HEK293T (cell line): ENCODE measurements at regions not wholly inside any gene's neighbourhood (a gene's known extent, or its start where the extent isn't known, plus 50 kb on each side); places are given as distances from the start of the nearest gene placed in this dataset.

Experiments used
- CTCF ChIA-PET: fragments of 350-600 bp; formaldehyde crosslinking; extraction: SDS; loops from one replicate; lab custom pipeline; 2021; ENCODE audit warnings: antibody characterized with exemption, inconsistent platforms; lab: Yijun Ruan, JAX
- POLR2A ChIA-PET: fragments of 350-600 bp; formaldehyde crosslinking; extraction: SDS; loops from one replicate; lab custom pipeline; 2020; ENCODE audit warnings: antibody characterized with exemption, inconsistent platforms; lab: Yijun Ruan, JAX
- DNase-seq: peaks from one replicate; pipeline ENCODE4 v3.0.0; 2012; ENCODE audit warnings: mixed read lengths; ENCODE audit errors: extremely low spot score
- ARNT ChIP-seq: fragments of 450-650 bp; IDR thresholded peaks from 2 replicates; pipeline ENCODE4 v1.6.1; 2017; ENCODE audit warnings: mild to moderate bottlenecking
- BHLHE40 ChIP-seq: fragments of 450-650 bp; IDR thresholded peaks from 2 replicates; pipeline ENCODE4 v1.6.1; 2016; ENCODE audit warnings: mild to moderate bottlenecking, moderate library complexity, borderline replicate concordance
- CTBP1 ChIP-seq: fragments of 450-650 bp; IDR thresholded peaks from 2 replicates; pipeline ENCODE4 v1.6.1; 2016; ENCODE audit warnings: borderline replicate concordance
- ELF4 ChIP-seq: fragments of 450-650 bp; IDR thresholded peaks from 2 replicates; pipeline ENCODE4 v1.6.1; 2017; ENCODE audit warnings: antibody characterized with exemption
- FOXA1 ChIP-seq: fragments of 450-650 bp; IDR thresholded peaks from 2 replicates; pipeline ENCODE4 v1.6.1; 2016; ENCODE audit warnings: mild to moderate bottlenecking
- FOXK2 ChIP-seq: fragments of 450-650 bp; IDR thresholded peaks from 2 replicates; pipeline ENCODE4 v1.6.1; 2016; ENCODE audit warnings: mild to moderate bottlenecking
- FOXM1 ChIP-seq: fragments of 450-650 bp; IDR thresholded peaks from 2 replicates; pipeline ENCODE4 v1.6.1; 2017; ENCODE audit warnings: mild to moderate bottlenecking, borderline replicate concordance
- HDGF ChIP-seq: fragments of 450-650 bp; IDR thresholded peaks from 2 replicates; pipeline ENCODE4 v1.6.1; 2017; ENCODE audit warnings: antibody characterized with exemption, borderline replicate concordance
- L3MBTL2 ChIP-seq: fragments of 450-650 bp; conservative IDR thresholded peaks from 2 replicates; pipeline ENCODE4 v1.6.1; 2016; ENCODE audit warnings: mild to moderate bottlenecking
- LEF1 ChIP-seq: fragments of 450-650 bp; IDR thresholded peaks from 2 replicates; pipeline ENCODE4 v1.6.1; 2017; ENCODE audit warnings: mild to moderate bottlenecking, borderline replicate concordance
- NFRKB ChIP-seq: fragments of 450-650 bp; IDR thresholded peaks from 2 replicates; pipeline ENCODE4 v1.6.1; 2016; ENCODE audit warnings: mild to moderate bottlenecking, moderate library complexity
- SP1 ChIP-seq: fragments of 450-650 bp; IDR thresholded peaks from 2 replicates; pipeline ENCODE4 v1.6.1; 2017
- SUZ12 ChIP-seq: fragments of 450-650 bp; IDR thresholded peaks from 2 replicates; pipeline ENCODE4 v1.6.1; 2016; ENCODE audit warnings: mild to moderate bottlenecking
- TARDBP ChIP-seq: fragments of 450-650 bp; IDR thresholded peaks from 2 replicates; pipeline ENCODE4 v1.6.1; 2016
- ZNF384 ChIP-seq: fragments of 450-650 bp; IDR thresholded peaks from 2 replicates; pipeline ENCODE4 v1.6.1; 2016
- TF ChIP-seq, protein P1 (sequence below): fragments of 450-650 bp; IDR thresholded peaks from 2 replicates; pipeline ENCODE4 v1.6.1; 2016

DNA sequence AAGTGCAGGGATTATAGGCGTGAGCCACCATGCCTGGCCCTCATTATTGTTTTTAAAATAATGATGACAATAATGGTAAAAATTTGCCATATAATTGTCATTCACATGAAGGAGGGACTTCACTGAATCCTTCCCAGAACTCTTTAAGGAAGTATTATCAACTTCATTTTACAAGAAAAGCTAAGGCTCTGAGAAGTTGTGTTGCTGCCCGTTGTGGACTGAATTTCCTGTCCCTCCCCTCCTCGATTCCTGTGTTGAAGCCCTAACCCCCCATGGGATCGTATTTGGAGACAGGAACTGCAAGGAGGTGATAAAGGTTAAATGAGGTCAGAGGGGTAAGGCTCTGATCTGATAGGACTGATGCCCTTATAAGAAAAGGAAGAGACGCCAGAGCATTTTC is 458.0 kb downstream of the HAPSTR1 start:
- ChIA-PET CTCF (no interaction called here), POLR2A (no interaction called here)
- no peak for DNase-seq
- TF ChIP-seq L3MBTL2 (no peak), HDGF (no peak), FOXA1 (no peak), ZNF384 (no peak), SUZ12 (no peak), BHLHE40 (no peak), LEF1 (no peak), SP1 (no peak), FOXM1 (no peak), ARNT (no peak), ELF4 (no peak), NFRKB (no peak), FOXK2 (no peak), TARDBP (no peak), CTBP1 (no peak)
- TF ChIP-seq, protein P1, sequence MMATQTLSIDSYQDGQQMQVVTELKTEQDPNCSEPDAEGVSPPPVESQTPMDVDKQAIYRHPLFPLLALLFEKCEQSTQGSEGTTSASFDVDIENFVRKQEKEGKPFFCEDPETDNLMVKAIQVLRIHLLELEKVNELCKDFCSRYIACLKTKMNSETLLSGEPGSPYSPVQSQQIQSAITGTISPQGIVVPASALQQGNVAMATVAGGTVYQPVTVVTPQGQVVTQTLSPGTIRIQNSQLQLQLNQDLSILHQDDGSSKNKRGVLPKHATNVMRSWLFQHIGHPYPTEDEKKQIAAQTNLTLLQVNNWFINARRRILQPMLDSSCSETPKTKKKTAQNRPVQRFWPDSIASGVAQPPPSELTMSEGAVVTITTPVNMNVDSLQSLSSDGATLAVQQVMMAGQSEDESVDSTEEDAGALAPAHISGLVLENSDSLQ, result no peak

DNA sequence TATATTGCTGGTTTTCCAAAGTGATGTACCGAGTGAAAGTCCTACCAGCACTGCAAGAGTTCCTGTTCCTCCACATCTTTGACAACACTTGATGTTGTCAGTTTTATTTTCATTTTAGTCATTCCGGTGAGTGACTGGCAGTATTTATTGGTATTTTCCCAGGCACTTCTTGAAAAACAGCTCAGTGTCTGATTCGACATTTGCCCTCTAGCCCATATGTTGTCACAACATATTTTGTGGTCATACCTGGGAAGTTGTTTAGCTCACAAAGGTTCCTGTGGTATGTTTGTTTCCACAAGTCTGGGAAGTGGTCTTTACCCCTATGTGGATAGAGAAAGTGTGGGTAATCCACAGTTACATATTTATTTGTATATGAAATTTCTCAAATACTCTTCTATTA is 463.6 kb downstream of the HAPSTR1 start:
- no peak for TF ChIP-seq SUZ12
- no peak for TF ChIP-seq HDGF
- TF ChIP-seq NFRKB, result no peak
- no peak for TF ChIP-seq FOXM1
- TF ChIP-seq SP1, result no peak
- no peak for TF ChIP-seq L3MBTL2
- no peak for TF ChIP-seq ZNF384
- no peak for TF ChIP-seq FOXA1
- no peak for TF ChIP-seq ARNT
- no peak for TF ChIP-seq BHLHE40
- no peak for TF ChIP-seq TARDBP
- DNase-seq, result no peak
- ChIA-PET CTCF (no interaction called here), POLR2A (no interaction called here)

DNA sequence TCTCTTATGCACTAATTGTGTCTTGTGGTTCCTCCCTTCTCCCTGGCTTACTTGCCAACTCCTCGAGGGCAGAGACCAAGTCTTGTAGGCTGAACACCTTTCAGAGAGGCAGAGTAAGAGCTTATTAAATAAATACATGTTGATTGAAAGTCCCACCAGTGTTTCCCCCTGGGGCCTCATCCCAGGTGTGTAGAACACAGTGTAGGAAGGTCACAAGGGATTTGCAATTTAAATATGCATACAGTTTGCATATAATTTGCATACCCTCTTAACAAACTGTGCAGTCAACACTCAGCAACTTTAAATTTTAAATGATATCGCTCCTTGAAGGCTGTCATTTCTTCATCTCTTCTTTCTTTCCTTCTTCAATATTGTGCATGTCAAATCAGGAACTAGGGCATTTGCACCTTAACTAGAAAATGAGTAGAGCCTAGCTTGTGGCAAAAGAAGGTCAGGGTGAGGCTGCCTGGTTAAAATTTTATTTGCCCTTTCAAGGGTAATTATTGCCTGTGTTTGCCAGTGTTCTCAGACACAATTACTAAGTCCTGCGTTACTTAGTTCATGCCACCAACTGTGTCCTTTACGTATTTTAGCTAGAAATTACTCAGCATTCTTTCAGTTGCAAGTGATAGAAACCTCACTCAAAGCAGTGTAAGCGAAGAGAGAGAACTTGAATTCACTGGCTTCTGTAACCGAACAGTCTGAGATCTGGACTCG is 465.7 kb downstream of the HAPSTR1 start:
- DNase-seq, result no peak
- ChIA-PET CTCF (no interaction called here), POLR2A (no interaction called here)
- no peak for TF ChIP-seq SP1

DNA sequence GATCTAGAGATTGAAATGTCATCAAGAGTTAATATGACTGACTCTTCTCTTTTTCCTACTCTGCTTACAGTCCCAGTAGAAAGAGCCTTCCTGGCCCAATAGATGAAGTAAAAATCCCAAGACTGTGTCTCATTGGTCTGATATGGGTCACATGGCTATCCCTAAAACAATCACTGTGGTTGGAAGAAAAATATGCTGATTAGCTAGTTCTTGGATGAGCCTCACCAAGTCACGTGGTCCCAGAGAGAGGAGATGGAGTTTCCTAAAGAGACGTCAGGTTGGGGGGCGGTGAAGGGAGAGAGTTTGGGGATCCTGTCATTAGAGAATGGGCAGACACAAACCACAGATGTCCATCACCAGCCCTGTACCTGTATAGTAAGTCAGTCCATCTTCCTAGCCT is 466.3 kb downstream of the HAPSTR1 start:
- ChIA-PET CTCF (no interaction called here), POLR2A (no interaction called here)
- TF ChIP-seq LEF1, result no peak
- TF ChIP-seq FOXK2, result no peak
- TF ChIP-seq ARNT, result no peak
- TF ChIP-seq FOXA1, result no peak
- no peak for TF ChIP-seq SUZ12
- TF ChIP-seq ZNF384, result no peak
- no peak for TF ChIP-seq BHLHE40
- TF ChIP-seq CTBP1, result no peak
- TF ChIP-seq, protein P1, result no peak
- no peak for TF ChIP-seq ELF4
- no peak for TF ChIP-seq L3MBTL2
- TF ChIP-seq NFRKB, result no peak
- no peak for TF ChIP-seq HDGF
- no peak for TF ChIP-seq SP1
- no peak for TF ChIP-seq FOXM1
- TF ChIP-seq TARDBP, result no peak
- no peak for DNase-seq

DNA sequence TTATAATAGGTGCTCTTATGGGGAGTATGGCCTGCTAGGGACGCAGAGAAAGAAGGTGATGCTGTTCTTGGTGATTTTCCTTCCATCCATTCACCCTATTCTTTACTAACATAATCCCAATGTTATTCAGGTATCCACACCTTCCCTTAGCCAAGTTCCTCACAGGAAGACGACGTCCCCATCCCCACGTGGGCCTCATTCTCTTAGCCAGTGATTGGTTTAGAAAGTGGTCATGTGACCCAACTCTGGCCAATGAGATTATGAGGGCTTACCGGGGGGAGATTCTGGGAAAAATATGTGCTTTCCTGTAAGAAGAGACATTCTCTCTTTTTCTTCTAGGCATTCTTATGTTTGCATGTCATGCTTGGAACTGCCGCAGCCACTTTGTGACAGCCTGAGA is 474.7 kb downstream of the HAPSTR1 start:
- DNase-seq, result no peak
- CTCF ChIA-PET, result no interaction called here
- TF ChIP-seq ARNT (no peak), LEF1 (no peak), SP1 (no peak), FOXK2 (no peak), ZNF384 (no peak), L3MBTL2 (no peak), FOXM1 (no peak), NFRKB (no peak), FOXA1 (no peak), BHLHE40 (no peak), HDGF (no peak), SUZ12 (no peak), ELF4 (no peak), CTBP1 (no peak)
- TF ChIP-seq, protein P1, result no peak
- POLR2A ChIA-PET, result no interaction called here

DNA sequence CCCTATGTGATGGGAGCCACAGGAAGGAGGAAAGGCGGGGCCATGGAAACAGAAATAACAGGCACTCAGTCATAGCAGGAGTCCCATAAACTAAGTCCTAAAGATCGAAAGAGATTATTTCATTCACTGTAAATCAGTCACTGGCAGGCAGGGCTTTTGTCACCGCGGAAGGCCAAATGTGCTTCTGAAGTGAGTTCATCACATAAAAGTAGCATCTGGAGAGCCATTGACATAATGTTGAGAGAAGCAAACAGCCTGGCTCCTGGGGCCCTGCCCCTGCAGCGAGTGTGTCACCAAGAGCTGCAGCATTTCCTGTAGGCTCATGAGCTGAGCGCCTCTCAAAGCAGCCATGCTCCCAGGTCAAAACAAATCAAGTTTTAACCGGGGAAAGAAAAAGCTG is 476.2 kb downstream of the HAPSTR1 start:
- POLR2A ChIA-PET, result no interaction called here
- TF ChIP-seq SUZ12 (no peak), CTBP1 (no peak), FOXM1 (no peak)

More for the DNA sequence above, 476.2 kb downstream of the HAPSTR1 start:
- CTCF ChIA-PET, result interaction anchor here (0.6 kb wide), 1 partner anchor 913 kb away, joined by 3 read pairs; no protein-coding TSS in a partner anchor
- no peak for DNase-seq
